GM19193 (cell line): ENCODE measurements at regions not wholly inside any gene's neighbourhood (a gene's known extent, or its start where the extent isn't known, plus 50 kb on each side); places are given as distances from the start of the nearest gene placed in this dataset.

ENCODE experiments used
- POLR2A ChIP-seq: IDR thresholded peaks from 4 replicates; pipeline ENCODE4 v1.6.1; 2011; ENCODE audit not compliant: insufficient read depth, insufficient read length; ENCODE audit errors: extremely low read depth

GRCh38 chrX:933611-934010, 278.8 kb downstream of the CRLF2 start:
- no peak for TF ChIP-seq POLR2A

GRCh38 chrX:928606-929005, 283.8 kb downstream of the CRLF2 start:
- no peak for TF ChIP-seq POLR2A

GRCh38 chrX:926991-927390, 285.5 kb downstream of the CRLF2 start:
- TF ChIP-seq POLR2A, result no peak

- no peak for TF ChIP-seq POLR2A
Observed at GRCh38 chrX:926070-926469, 286.4 kb downstream of the CRLF2 start.

- TF ChIP-seq POLR2A, result no peak
Observed at GRCh38 chrX:925652-926061, 286.8 kb downstream of the CRLF2 start.

GRCh38 chrX:925094-925493, 287.4 kb downstream of the CRLF2 start:
- TF ChIP-seq POLR2A, result no peak

GRCh38 chrX:924017-924416, 288.4 kb downstream of the CRLF2 start:
- TF ChIP-seq POLR2A, result no peak

- no peak for TF ChIP-seq POLR2A
Observed at GRCh38 chrX:920234-920799, 289.7 kb downstream of the SHOX start.

GRCh38 chrX:916230-916599, 285.6 kb downstream of the SHOX start:
- TF ChIP-seq POLR2A, result no peak

GRCh38 chrX:915427-916229, 285.0 kb downstream of the SHOX start:
- TF ChIP-seq POLR2A, result no peak

GRCh38 chrX:914206-914605, 283.6 kb downstream of the SHOX start:
- TF ChIP-seq POLR2A, result no peak

- no peak for TF ChIP-seq POLR2A
Observed at GRCh38 chrX:912677-913076, 282.1 kb downstream of the SHOX start.

GRCh38 chrX:906586-906985, 276.0 kb downstream of the SHOX start:
- no peak for TF ChIP-seq POLR2A

GRCh38 chrX:905848-906566, 275.4 kb downstream of the SHOX start:
- no peak for TF ChIP-seq POLR2A

- no peak for TF ChIP-seq POLR2A
Observed at GRCh38 chrX:903116-903515, 272.5 kb downstream of the SHOX start.

- TF ChIP-seq POLR2A, result no peak
Observed at GRCh38 chrX:896256-896655, 265.7 kb downstream of the SHOX start.

- no peak for TF ChIP-seq POLR2A
Observed at GRCh38 chrX:889966-890651, 259.5 kb downstream of the SHOX start.
